Tibial artery (tissue), 4 donors: ENCODE measurements at regions not wholly inside any gene's neighbourhood (a gene's known extent, or its start where the extent isn't known, plus 50 kb on each side); places are given as distances from the start of the nearest gene placed in this dataset.

ENCODE experiments used
- DNase-seq, 2 donors: peaks; one replicate each; pipeline ENCODE4 v3.0.0-alpha.2; 2019
- H3K27ac ChIP-seq, 2 donors: fragments of 200-600 bp; sonication (generic) in 1 of 2; 1 replicate in 1 of 2; 2 replicates in 1 of 2; pipeline ENCODE4 v1.5.1; 2018 to 2019; ENCODE audit warnings: mild to moderate bottlenecking in 1 of 2
- H3K27me3 ChIP-seq, 2 donors: fragments of 200-600 bp; sonication (generic) in 1 of 2; one replicate each; pipeline versions ENCODE4 v1.5.1 to v1.6.0; 2016 to 2019
- H3K36me3 ChIP-seq, 3 donors: fragments of 200-600 bp; sonication (generic) in 2 of 3; one replicate each; pipeline ENCODE4 v1.5.1; 2016 to 2019; ENCODE audit warnings: mild to moderate bottlenecking in 2 of 3
- H3K4me1 ChIP-seq, 4 donors: fragments of 200-600 bp; sonication (generic) in 2 of 4; 1 replicate in 3 of 4; 2 replicates in 1 of 4; pipeline ENCODE4 v1.5.1; 2016 to 2019
- H3K4me3 ChIP-seq, 2 donors: fragments of 200-600 bp; sonication (generic) in 1 of 2; 1 replicate in 1 of 2; 2 replicates in 1 of 2; pipeline ENCODE4 v1.5.1; 2018 to 2019; ENCODE audit warnings: mild to moderate bottlenecking in 2 of 2
- H3K9me3 ChIP-seq, 3 donors: fragments of 200-600 bp; sonication (generic) in 1 of 3; one replicate each; pipeline ENCODE4 v1.5.1; 2016 to 2019
- CTCF ChIP-seq, 2 experiments: fragments of 200-600 bp in 1 of 2; fragments of 450-650 bp in 1 of 2; IDR thresholded peaks; one replicate each; pipeline ENCODE4 v1.5.1; 2017 to 2019; ENCODE audit warnings: antibody characterized with exemption in 2 of 2, mild to moderate bottlenecking in 1 of 2, moderate library complexity in 1 of 2
- intact Hi-C: fragments of 100-400 bp; cut with DNase I; formaldehyde crosslinking; loops from one replicate; pipeline ENCODE4 v1.15.0; 2023; ENCODE audit warnings: low total_unique reads

- H3K4me1 ChIP-seq: no peaks in the 10 kb centered on the region
- no peak overlapping the region for H3K27ac ChIP-seq
- no peaks in the 10 kb centered on the region for H3K27me3 ChIP-seq
- H3K36me3 ChIP-seq: no peaks in the 10 kb centered on the region
- no peak overlapping the region for H3K4me3 ChIP-seq
- intact Hi-C loops: no loop called here
- DNase-seq: no peak
- no peak for TF ChIP-seq CTCF (IDR thresholded peaks at IDR 0.05)
- no peaks in the 10 kb centered on the region for H3K9me3 ChIP-seq
These were observed 738.4 kb upstream of the TMEM132C start for GRCh38 chr12:127528551-127528950.

DNA sequence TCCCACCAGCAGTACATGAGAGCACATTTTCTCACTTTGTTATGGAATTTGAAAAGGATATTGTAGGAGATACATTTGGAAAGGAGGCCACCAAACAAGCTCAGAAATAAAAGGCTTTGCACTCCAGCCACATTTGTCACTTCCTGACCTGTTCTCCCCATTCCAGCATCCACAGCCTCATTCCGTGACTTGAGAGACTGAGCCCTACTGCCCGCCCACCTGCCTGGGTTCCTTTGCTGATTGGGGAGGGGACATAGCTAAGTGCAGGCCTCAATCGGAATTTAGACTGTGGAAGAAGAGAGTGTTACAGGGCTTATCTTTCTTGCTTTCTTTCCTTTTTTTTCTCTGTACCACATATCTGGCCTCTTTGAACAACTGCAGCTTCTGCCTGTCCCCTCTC lies 735.4 kb upstream of the TMEM132C start:
- Histone ChIP-seq H3K4me3 (no peak overlapping the region), H3K36me3 (no peaks in the 10 kb centered on the region), H3K4me1 (no peaks in the 10 kb centered on the region), H3K27ac (no peak overlapping the region), H3K27me3 (no peaks in the 10 kb centered on the region), H3K9me3 (peaks cover 0 to 10% (median 8%) of the 10 kb centered on the region in 3 donors)
- intact Hi-C loops: no loop called here
- no peak for TF ChIP-seq CTCF (IDR thresholded peaks at IDR 0.05)
- no peak for DNase-seq

DNA sequence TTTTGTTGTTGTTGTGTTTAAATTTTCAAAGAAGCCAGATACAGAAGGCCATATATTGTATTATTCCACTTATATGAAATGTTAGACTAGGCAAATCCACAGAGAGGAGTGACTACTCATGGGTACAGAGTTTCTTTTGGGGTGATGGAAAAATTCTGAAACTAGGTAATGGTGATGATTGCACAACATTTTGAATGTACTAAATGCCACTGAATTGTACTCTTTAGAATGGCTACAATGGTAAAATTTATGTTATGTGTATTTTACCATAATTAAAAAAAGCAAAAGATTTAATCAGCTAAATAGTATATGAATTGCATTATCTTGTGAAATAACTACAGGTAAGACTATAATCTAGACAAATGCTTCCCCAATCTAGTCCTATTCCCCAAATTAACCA lies 733.6 kb upstream of the TMEM132C start:
- Histone ChIP-seq H3K36me3 (no peaks in the 10 kb centered on the region), H3K27me3 (no peaks in the 10 kb centered on the region), H3K4me1 (no peaks in the 10 kb centered on the region), H3K4me3 (no peak overlapping the region), H3K27ac (no peak overlapping the region), H3K9me3 (peaks cover 0 to 10% (median 8%) of the 10 kb centered on the region in 3 donors)
- DNase-seq: no peak
- intact Hi-C loops: no loop called here
- TF ChIP-seq CTCF (IDR thresholded peaks at IDR 0.05): no peak

DNA sequence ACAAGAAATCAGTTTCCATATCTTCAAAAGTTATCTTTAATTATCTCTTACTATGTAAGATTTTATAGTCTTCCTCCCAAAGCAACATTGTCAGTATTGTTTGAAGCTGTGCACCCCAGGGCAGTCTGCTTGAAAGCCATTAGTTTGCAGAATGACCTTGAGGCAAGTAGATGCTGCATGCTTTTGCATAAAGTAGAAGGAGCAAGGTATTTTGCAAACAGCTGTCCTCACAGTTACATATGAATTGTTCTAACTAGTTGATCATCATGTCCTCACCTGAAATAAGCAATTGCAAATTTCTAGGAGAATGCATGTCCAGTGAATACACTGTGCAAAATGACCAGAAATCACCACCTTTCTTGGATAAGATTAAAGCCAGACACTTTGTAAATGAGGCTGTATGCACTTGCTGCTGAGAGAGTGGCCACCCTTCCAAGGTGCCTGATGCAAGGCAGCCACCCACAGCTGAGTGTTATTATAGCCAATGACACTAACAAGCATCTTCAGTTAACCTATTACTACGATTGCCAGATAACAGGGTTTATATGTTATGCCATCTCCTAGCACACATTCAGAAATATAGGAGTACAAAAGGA lies 730.0 kb upstream of the TMEM132C start:
- DNase-seq: no peak
- Histone ChIP-seq H3K4me1 (no peaks in the 10 kb centered on the region), H3K36me3 (no peaks in the 10 kb centered on the region), H3K27ac (no peak overlapping the region), H3K27me3 (no peaks in the 10 kb centered on the region), H3K9me3 (peaks cover 0 to 10% (median 8%) of the 10 kb centered on the region in 3 donors), H3K4me3 (no peak overlapping the region)
- no peak for TF ChIP-seq CTCF (IDR thresholded peaks at IDR 0.05)
- intact Hi-C loops: no loop called here

DNA sequence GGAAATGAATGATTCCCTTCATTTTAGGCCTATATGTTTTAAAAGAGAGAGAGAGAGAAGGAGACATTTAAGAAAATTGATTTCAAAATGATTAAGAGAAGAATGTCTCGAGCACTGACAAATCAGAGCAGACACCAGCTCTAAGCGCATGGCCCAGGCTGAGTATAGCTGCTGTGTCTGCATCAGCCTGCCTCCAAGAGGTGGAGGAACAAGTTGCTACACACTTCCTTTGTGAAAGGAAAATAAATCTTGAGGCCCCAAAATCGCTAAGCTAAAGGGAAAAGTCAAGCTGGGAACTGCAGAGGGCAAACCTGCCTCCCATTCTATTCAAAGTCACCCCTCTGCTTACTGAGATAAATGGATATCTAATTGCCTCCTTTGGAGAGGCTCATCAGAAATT lies 728.7 kb upstream of the TMEM132C start:
- intact Hi-C loops: no loop called here

More for the DNA sequence above, 728.7 kb upstream of the TMEM132C start:
- DNase-seq: no peak
- peaks cover 0 to 10% (median 8%) of the 10 kb centered on the region in 3 donors for H3K9me3 ChIP-seq
- H3K36me3 ChIP-seq: no peaks in the 10 kb centered on the region
- H3K27ac ChIP-seq: no peak overlapping the region
- no peak for TF ChIP-seq CTCF (IDR thresholded peaks at IDR 0.05)
- no peak overlapping the region for H3K4me3 ChIP-seq
- no peaks in the 10 kb centered on the region for H3K4me1 ChIP-seq
- no peaks in the 10 kb centered on the region for H3K27me3 ChIP-seq
